GM23338 (cell line): ENCODE measurements at regions not wholly inside any gene's neighbourhood (a gene's known extent, or its start where the extent isn't known, plus 50 kb on each side); places are given as distances from the start of the nearest gene placed in this dataset.

Experiments
- ATAC-seq: fragments of 200-7000 bp; cut with Tn5 transposase; 3 replicates; pipeline ENCODE4 v1.9.1; 2020
- DNase-seq: peaks from one replicate; pipeline ENCODE4 v3.0.0-alpha.2; 2015; ENCODE audit warnings: low spot score
- H2AFZ ChIP-seq: fragments of 200-600 bp; sonication (generic); 2 replicates; pipeline ENCODE4 v1.8.0; 2016; ENCODE audit warnings: antibody characterized with exemption, mild to moderate bottlenecking, moderate library complexity
- H3F3A ChIP-seq: fragments of 200-600 bp; sonication (generic); replicated peaks from 2 replicates; pipeline ENCODE4 v1.8.0; 2017; ENCODE audit warnings: antibody characterized with exemption, mixed run types, low read depth
- H3K27ac ChIP-seq: fragments of 200-600 bp; sonication (generic); 2 replicates; pipeline ENCODE4 v1.6.1; 2016; ENCODE audit warnings: low read depth
- H3K27me3 ChIP-seq: fragments of 200-600 bp; sonication (generic); 2 replicates; pipeline ENCODE4 v1.8.0; 2016; ENCODE audit warnings: mild to moderate bottlenecking, mixed run types, moderate library complexity; ENCODE audit not compliant: insufficient read depth
- H3K36me3 ChIP-seq: fragments of 200-600 bp; sonication (generic); 2 replicates; pipeline ENCODE4 v1.8.0; 2016; ENCODE audit warnings: mild to moderate bottlenecking; ENCODE audit not compliant: insufficient read depth
- H3K4me1 ChIP-seq: fragments of 200-600 bp; sonication (generic); 2 replicates; pipeline ENCODE4 v1.8.0; 2016; ENCODE audit warnings: mild to moderate bottlenecking, moderate library complexity; ENCODE audit not compliant: insufficient read depth
- H3K4me2 ChIP-seq: fragments of 200-600 bp; sonication (generic); 2 replicates; pipeline ENCODE4 v1.7.1; 2017; ENCODE audit warnings: mixed run types
- H3K4me3 ChIP-seq: fragments of 200-600 bp; sonication (generic); 2 replicates; pipeline ENCODE4 v1.6.1; 2016; ENCODE audit warnings: mixed run types
- H3K79me2 ChIP-seq: fragments of 200-600 bp; sonication (generic); replicated peaks from 2 replicates; pipeline ENCODE4 v1.8.0; 2017; ENCODE audit warnings: mild to moderate bottlenecking; ENCODE audit not compliant: insufficient read depth
- H3K9me2 ChIP-seq: fragments of 200-600 bp; sonication (generic); 2 replicates; pipeline ENCODE4 v1.8.0; 2017; ENCODE audit not compliant: insufficient read depth
- H4K20me1 ChIP-seq: fragments of 200-600 bp; sonication (generic); replicated peaks from 2 replicates; pipeline ENCODE4 v1.8.0; 2017; ENCODE audit warnings: mild to moderate bottlenecking; ENCODE audit not compliant: insufficient read depth
- H3K27ac Mint-ChIP-seq: 2 replicates; pipeline ENCODE4 v1.8.0; 2020; ENCODE audit warnings: inconsistent platforms, mild to moderate bottlenecking, moderate library complexity, mixed read lengths
- H3K27me3 Mint-ChIP-seq: 3 replicates; pipeline ENCODE4 v1.8.0; 2022; ENCODE audit warnings: low read depth, mild to moderate bottlenecking, moderate library complexity, mixed read lengths, inconsistent platforms; ENCODE audit not compliant: insufficient read depth, poor library complexity
- H3K36me3 Mint-ChIP-seq: 3 replicates; pipeline ENCODE4 v1.8.0; 2021; ENCODE audit warnings: low read depth, mild to moderate bottlenecking, inconsistent platforms, moderate library complexity, mixed read lengths
- H3K4me1 Mint-ChIP-seq: 3 replicates; pipeline ENCODE4 v1.8.0; 2020; ENCODE audit warnings: mild to moderate bottlenecking, inconsistent platforms, mixed read lengths
- H3K4me3 Mint-ChIP-seq: 3 replicates; pipeline ENCODE4 v1.8.0; 2021; ENCODE audit warnings: moderate library complexity, mild to moderate bottlenecking, inconsistent platforms, mixed read lengths
- H3K9me3 Mint-ChIP-seq: 3 replicates; pipeline ENCODE4 v1.8.0; 2020; ENCODE audit warnings: moderate library complexity, mild to moderate bottlenecking, inconsistent platforms, mixed read lengths
- REST ChIP-seq: IDR thresholded peaks from one replicate; pipeline ENCODE4 v1.6.1; 2018; ENCODE audit warnings: antibody characterized with exemption; ENCODE audit not compliant: unreplicated experiment
- STAT1 ChIP-seq: IDR thresholded peaks from one replicate; pipeline ENCODE4 v1.6.1; 2016; ENCODE audit warnings: antibody characterized with exemption; ENCODE audit not compliant: unreplicated experiment
- ZNF114 ChIP-seq: fragments of 250-450 bp; sonication (Bioruptor Pico); IDR thresholded peaks from 2 replicates; pipeline ENCODE4 v1.5.0; 2020; ENCODE audit warnings: mild to moderate bottlenecking, moderate library complexity
- TF ChIP-seq, protein P1 (sequence below): fragments of 250-450 bp; sonication (Bioruptor Pico); IDR thresholded peaks from 2 replicates; pipeline ENCODE4 v1.5.0; 2020; ENCODE audit warnings: mild to moderate bottlenecking, moderate library complexity

- no peaks in the 10 kb centered on the region for H3F3A ChIP-seq
- H2AFZ ChIP-seq, result no peak overlapping the region
- Mint-ChIP-seq H3K4me3 (no peak overlapping the region), H3K4me1 (peaks cover 9% of the 10 kb centered on the region; the same call in 1 of the 3 replicates), H3K9me3 (no peaks in the 10 kb centered on the region), H3K27me3 (no peaks in the 10 kb centered on the region), H3K27ac (no peak overlapping the region), H3K36me3 (no peaks in the 10 kb centered on the region)
- TF ChIP-seq, protein P1, sequence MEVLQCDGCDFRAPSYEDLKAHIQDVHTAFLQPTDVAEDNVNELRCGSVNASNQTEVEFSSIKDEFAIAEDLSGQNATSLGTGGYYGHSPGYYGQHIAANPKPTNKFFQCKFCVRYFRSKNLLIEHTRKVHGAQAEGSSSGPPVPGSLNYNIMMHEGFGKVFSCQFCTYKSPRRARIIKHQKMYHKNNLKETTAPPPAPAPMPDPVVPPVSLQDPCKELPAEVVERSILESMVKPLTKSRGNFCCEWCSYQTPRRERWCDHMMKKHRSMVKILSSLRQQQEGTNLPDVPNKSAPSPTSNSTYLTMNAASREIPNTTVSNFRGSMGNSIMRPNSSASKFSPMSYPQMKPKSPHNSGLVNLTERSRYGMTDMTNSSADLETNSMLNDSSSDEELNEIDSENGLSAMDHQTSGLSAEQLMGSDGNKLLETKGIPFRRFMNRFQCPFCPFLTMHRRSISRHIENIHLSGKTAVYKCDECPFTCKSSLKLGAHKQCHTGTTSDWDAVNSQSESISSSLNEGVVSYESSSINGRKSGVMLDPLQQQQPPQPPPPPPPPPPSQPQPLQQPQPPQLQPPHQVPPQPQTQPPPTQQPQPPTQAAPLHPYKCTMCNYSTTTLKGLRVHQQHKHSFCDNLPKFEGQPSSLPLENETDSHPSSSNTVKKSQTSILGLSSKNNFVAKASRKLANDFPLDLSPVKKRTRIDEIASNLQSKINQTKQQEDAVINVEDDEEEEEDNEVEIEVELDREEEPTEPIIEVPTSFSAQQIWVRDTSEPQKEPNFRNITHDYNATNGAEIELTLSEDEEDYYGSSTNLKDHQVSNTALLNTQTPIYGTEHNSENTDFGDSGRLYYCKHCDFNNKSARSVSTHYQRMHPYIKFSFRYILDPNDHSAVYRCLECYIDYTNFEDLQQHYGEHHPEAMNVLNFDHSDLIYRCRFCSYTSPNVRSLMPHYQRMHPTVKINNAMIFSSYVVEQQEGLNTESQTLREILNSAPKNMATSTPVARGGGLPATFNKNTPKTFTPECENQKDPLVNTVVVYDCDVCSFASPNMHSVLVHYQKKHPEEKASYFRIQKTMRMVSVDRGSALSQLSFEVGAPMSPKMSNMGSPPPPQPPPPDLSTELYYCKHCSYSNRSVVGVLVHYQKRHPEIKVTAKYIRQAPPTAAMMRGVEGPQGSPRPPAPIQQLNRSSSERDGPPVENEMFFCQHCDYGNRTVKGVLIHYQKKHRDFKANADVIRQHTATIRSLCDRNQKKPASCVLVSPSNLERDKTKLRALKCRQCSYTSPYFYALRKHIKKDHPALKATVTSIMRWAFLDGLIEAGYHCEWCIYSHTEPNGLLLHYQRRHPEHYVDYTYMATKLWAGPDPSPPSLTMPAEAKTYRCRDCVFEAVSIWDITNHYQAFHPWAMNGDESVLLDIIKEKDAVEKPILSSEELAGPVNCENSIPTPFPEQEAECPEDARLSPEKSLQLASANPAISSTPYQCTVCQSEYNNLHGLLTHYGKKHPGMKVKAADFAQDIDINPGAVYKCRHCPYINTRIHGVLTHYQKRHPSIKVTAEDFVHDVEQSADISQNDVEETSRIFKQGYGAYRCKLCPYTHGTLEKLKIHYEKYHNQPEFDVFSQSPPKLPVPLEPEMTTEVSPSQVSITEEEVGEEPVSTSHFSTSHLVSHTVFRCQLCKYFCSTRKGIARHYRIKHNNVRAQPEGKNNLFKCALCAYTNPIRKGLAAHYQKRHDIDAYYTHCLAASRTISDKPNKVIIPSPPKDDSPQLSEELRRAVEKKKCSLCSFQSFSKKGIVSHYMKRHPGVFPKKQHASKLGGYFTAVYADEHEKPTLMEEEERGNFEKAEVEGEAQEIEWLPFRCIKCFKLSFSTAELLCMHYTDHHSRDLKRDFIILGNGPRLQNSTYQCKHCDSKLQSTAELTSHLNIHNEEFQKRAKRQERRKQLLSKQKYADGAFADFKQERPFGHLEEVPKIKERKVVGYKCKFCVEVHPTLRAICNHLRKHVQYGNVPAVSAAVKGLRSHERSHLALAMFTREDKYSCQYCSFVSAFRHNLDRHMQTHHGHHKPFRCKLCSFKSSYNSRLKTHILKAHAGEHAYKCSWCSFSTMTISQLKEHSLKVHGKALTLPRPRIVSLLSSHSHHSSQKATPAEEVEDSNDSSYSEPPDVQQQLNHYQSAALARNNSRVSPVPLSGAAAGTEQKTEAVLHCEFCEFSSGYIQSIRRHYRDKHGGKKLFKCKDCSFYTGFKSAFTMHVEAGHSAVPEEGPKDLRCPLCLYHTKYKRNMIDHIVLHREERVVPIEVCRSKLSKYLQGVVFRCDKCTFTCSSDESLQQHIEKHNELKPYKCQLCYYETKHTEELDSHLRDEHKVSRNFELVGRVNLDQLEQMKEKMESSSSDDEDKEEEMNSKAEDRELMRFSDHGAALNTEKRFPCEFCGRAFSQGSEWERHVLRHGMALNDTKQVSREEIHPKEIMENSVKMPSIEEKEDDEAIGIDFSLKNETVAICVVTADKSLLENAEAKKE (CRISPR knock-in tag), result no peak
- H3K4me1 ChIP-seq, result no peaks in the 10 kb centered on the region; the same call in 1 of the 2 replicates
- no peaks in the 10 kb centered on the region for H3K36me3 ChIP-seq
- H4K20me1 ChIP-seq, result no peaks in the 10 kb centered on the region
- no peaks in the 10 kb centered on the region for H3K79me2 ChIP-seq
- H3K4me2 ChIP-seq, result no peak overlapping the region
- peaks cover 3% of the 10 kb centered on the region; the same call in 1 of the 2 replicates for H3K9me2 ChIP-seq
- H3K27me3 ChIP-seq, result no peaks in the 10 kb centered on the region
- H3K4me3 ChIP-seq, result no peak overlapping the region
- ATAC-seq, result no peak
- DNase-seq, result no peak
- H3K27ac ChIP-seq, result no peak overlapping the region
These were observed 523.5 kb upstream of the ARGLU1 start for GRCh38 chr13:107091428-107091827.

GRCh38 chr13:107088061-107088460 lies 520.1 kb upstream of the ARGLU1 start:
- Mint-ChIP-seq H3K9me3 (no peaks in the 10 kb centered on the region), H3K36me3 (no peaks in the 10 kb centered on the region), H3K27ac (no peak overlapping the region), H3K4me3 (no peak overlapping the region), H3K27me3 (no peaks in the 10 kb centered on the region), H3K4me1 (peaks cover 9% of the 10 kb centered on the region; the same call in 1 of the 3 replicates)
- TF ChIP-seq REST, result no peak
- no peak for TF ChIP-seq ZNF114
- TF ChIP-seq STAT1, result no peak
- peaks cover 3% of the 10 kb centered on the region; the same call in 1 of the 2 replicates for H3K9me2 ChIP-seq
- no peaks in the 10 kb centered on the region for H3K36me3 ChIP-seq
- no peak overlapping the region for H2AFZ ChIP-seq
- H3K4me3 ChIP-seq, result no peak overlapping the region
- no peaks in the 10 kb centered on the region; the same call in 1 of the 2 replicates for H3K4me1 ChIP-seq
- DNase-seq (no peak), ATAC-seq (no peak)
- H3K79me2 ChIP-seq, result no peaks in the 10 kb centered on the region
- no peak overlapping the region for H3K4me2 ChIP-seq
- H3F3A ChIP-seq, result no peaks in the 10 kb centered on the region
- H3K27me3 ChIP-seq, result no peaks in the 10 kb centered on the region
- no peaks in the 10 kb centered on the region for H4K20me1 ChIP-seq
- H3K27ac ChIP-seq, result no peak overlapping the region
